ENCODE measurements at regions not wholly inside any gene's neighbourhood (a gene's known extent, or its start where the extent isn't known, plus 50 kb on each side); places are given as distances from the start of the nearest gene placed in this dataset.
"Not testable (repeated sequence)": the region's sequence is repeated elsewhere in the genome, so short reads cannot be mapped to it uniquely, and the experiment has no call there.

- Mint-ChIP-seq H3K4me1 (ENCODE audit: low read depth) (no peaks in the 10 kb centered on the region), H3K9me3 (peaks cover 18% of the 10 kb centered on the region), H3K36me3 (ENCODE audit: low read depth) (no peaks in the 10 kb centered on the region), H3K27ac (no peak overlapping the region), H3K4me3 (no peak overlapping the region), H3K27me3 (no peaks in the 10 kb centered on the region)
These were observed 1656.3 kb upstream of the FLRT2 start for GRCh38 chr14:83873669-83874068.

GRCh38 chr14:83874662-83875061 is 1655.3 kb upstream of the FLRT2 start:
- Mint-ChIP-seq H3K27me3 (no peaks in the 10 kb centered on the region), H3K9me3 (peaks cover 18% of the 10 kb centered on the region), H3K4me3 (no peak overlapping the region), H3K27ac (no peak overlapping the region), H3K4me1 (ENCODE audit: low read depth) (no peaks in the 10 kb centered on the region), H3K36me3 (ENCODE audit: low read depth) (no peaks in the 10 kb centered on the region)

- Mint-ChIP-seq H3K9me3 (peaks cover 28% of the 10 kb centered on the region), H3K36me3 (ENCODE audit: low read depth) (no peaks in the 10 kb centered on the region), H3K4me1 (ENCODE audit: low read depth) (no peaks in the 10 kb centered on the region), H3K4me3 (no peak overlapping the region), H3K27ac (no peak overlapping the region), H3K27me3 (no peaks in the 10 kb centered on the region)
These were observed 1646.2 kb upstream of the FLRT2 start for GRCh38 chr14:83883732-83884131.

- Mint-ChIP-seq H3K9me3 (peaks cover 22% of the 10 kb centered on the region), H3K36me3 (ENCODE audit: low read depth) (no peaks in the 10 kb centered on the region), H3K4me3 (no peak overlapping the region), H3K27ac (no peak overlapping the region), H3K4me1 (ENCODE audit: low read depth) (no peaks in the 10 kb centered on the region), H3K27me3 (no peaks in the 10 kb centered on the region)
These were observed 1644.1 kb upstream of the FLRT2 start for GRCh38 chr14:83885837-83886293.

GRCh38 chr14:83887866-83888265 is 1642.1 kb upstream of the FLRT2 start:
- Mint-ChIP-seq H3K27me3 (no peaks in the 10 kb centered on the region), H3K36me3 (ENCODE audit: low read depth) (no peaks in the 10 kb centered on the region), H3K4me1 (ENCODE audit: low read depth) (no peaks in the 10 kb centered on the region)

GRCh38 chr14:83893447-83893846 is 1636.5 kb upstream of the FLRT2 start:
- H3K9me3 Mint-ChIP-seq = peaks cover 14% of the 10 kb centered on the region
- no peaks in the 10 kb centered on the region for H3K36me3 Mint-ChIP-seq (ENCODE audit: low read depth)
- H3K27ac Mint-ChIP-seq = no peak overlapping the region
- H3K4me3 Mint-ChIP-seq = no peak overlapping the region
- no peaks in the 10 kb centered on the region for H3K27me3 Mint-ChIP-seq
- H3K4me1 Mint-ChIP-seq (ENCODE audit: low read depth) = no peaks in the 10 kb centered on the region

More at GRCh38 chr14:83887866-83888265, 1642.1 kb upstream of the FLRT2 start:
- no peak overlapping the region for H3K27ac Mint-ChIP-seq
- H3K4me3 Mint-ChIP-seq = no peak overlapping the region
- peaks cover 17% of the 10 kb centered on the region for H3K9me3 Mint-ChIP-seq

- Mint-ChIP-seq H3K9me3 (peaks cover 10% of the 10 kb centered on the region), H3K4me1 (ENCODE audit: low read depth) (no peaks in the 10 kb centered on the region), H3K4me3 (no peak overlapping the region)
These were observed 1635.4 kb upstream of the FLRT2 start for GRCh38 chr14:83894568-83894967.

GRCh38 chr14:83898558-83898957 is 1631.4 kb upstream of the FLRT2 start:
- H3K27ac Mint-ChIP-seq; H3K4me1 Mint-ChIP-seq (ENCODE audit: low read depth); H3K27me3 Mint-ChIP-seq; H3K36me3 Mint-ChIP-seq (ENCODE audit: low read depth); H3K4me3 Mint-ChIP-seq; H3K9me3 Mint-ChIP-seq: not testable (repeated sequence)

More at GRCh38 chr14:83894568-83894967, 1635.4 kb upstream of the FLRT2 start:
- H3K36me3 Mint-ChIP-seq (ENCODE audit: low read depth) = no peaks in the 10 kb centered on the region
- no peak overlapping the region for H3K27ac Mint-ChIP-seq
- no peaks in the 10 kb centered on the region for H3K27me3 Mint-ChIP-seq

- H3K27ac Mint-ChIP-seq = no peak overlapping the region
- no peak overlapping the region for H3K4me3 Mint-ChIP-seq
- H3K4me1 Mint-ChIP-seq (ENCODE audit: low read depth) = no peaks in the 10 kb centered on the region
- H3K9me3 Mint-ChIP-seq = peaks cover 4% of the 10 kb centered on the region
- H3K36me3 Mint-ChIP-seq (ENCODE audit: low read depth) = no peaks in the 10 kb centered on the region
- H3K27me3 Mint-ChIP-seq = no peaks in the 10 kb centered on the region
These were observed 1630.2 kb upstream of the FLRT2 start for GRCh38 chr14:83899706-83900105.

- Mint-ChIP-seq H3K4me3 (no peak overlapping the region), H3K36me3 (ENCODE audit: low read depth) (no peaks in the 10 kb centered on the region), H3K27me3 (no peaks in the 10 kb centered on the region), H3K27ac (no peak overlapping the region), H3K4me1 (ENCODE audit: low read depth) (no peaks in the 10 kb centered on the region), H3K9me3 (peaks cover 13% of the 10 kb centered on the region)
These were observed 1624.8 kb upstream of the FLRT2 start for GRCh38 chr14:83905157-83905556.

GRCh38 chr14:83908419-83908818 is 1621.5 kb upstream of the FLRT2 start:
- no peaks in the 10 kb centered on the region for H3K36me3 Mint-ChIP-seq (ENCODE audit: low read depth)
- no peak overlapping the region for H3K4me3 Mint-ChIP-seq
- H3K9me3 Mint-ChIP-seq = peaks cover 13% of the 10 kb centered on the region
- H3K4me1 Mint-ChIP-seq (ENCODE audit: low read depth) = no peaks in the 10 kb centered on the region
- H3K27me3 Mint-ChIP-seq = no peaks in the 10 kb centered on the region
- no peak overlapping the region for H3K27ac Mint-ChIP-seq

- H3K27ac Mint-ChIP-seq = no peak overlapping the region
- no peaks in the 10 kb centered on the region for H3K27me3 Mint-ChIP-seq
- H3K9me3 Mint-ChIP-seq = peaks cover 13% of the 10 kb centered on the region
- H3K36me3 Mint-ChIP-seq (ENCODE audit: low read depth) = no peaks in the 10 kb centered on the region
- no peaks in the 10 kb centered on the region for H3K4me1 Mint-ChIP-seq (ENCODE audit: low read depth)
- H3K4me3 Mint-ChIP-seq = no peak overlapping the region
These were observed 1620.4 kb upstream of the FLRT2 start for GRCh38 chr14:83909507-83909906.

- no peaks in the 10 kb centered on the region for H3K27me3 Mint-ChIP-seq
- H3K4me3 Mint-ChIP-seq = no peak overlapping the region
- no peaks in the 10 kb centered on the region for H3K36me3 Mint-ChIP-seq (ENCODE audit: low read depth)
- H3K4me1 Mint-ChIP-seq (ENCODE audit: low read depth) = no peaks in the 10 kb centered on the region
- H3K9me3 Mint-ChIP-seq = peaks cover 18% of the 10 kb centered on the region
- H3K27ac Mint-ChIP-seq = no peak overlapping the region
These were observed 1617.8 kb upstream of the FLRT2 start for GRCh38 chr14:83912032-83912642.

- Mint-ChIP-seq H3K4me3 (no peak overlapping the region), H3K27ac (no peak overlapping the region), H3K27me3 (no peaks in the 10 kb centered on the region), H3K9me3 (peaks cover 13% of the 10 kb centered on the region), H3K4me1 (ENCODE audit: low read depth) (no peaks in the 10 kb centered on the region), H3K36me3 (ENCODE audit: low read depth) (no peaks in the 10 kb centered on the region)
These were observed 1616.5 kb upstream of the FLRT2 start for GRCh38 chr14:83913476-83913875.

- no peaks in the 10 kb centered on the region for H3K27me3 Mint-ChIP-seq
- no peaks in the 10 kb centered on the region for H3K36me3 Mint-ChIP-seq (ENCODE audit: low read depth)
- H3K4me3 Mint-ChIP-seq = no peak overlapping the region
- no peak overlapping the region for H3K27ac Mint-ChIP-seq
- no peaks in the 10 kb centered on the region for H3K4me1 Mint-ChIP-seq (ENCODE audit: low read depth)
- H3K9me3 Mint-ChIP-seq = peaks cover 14% of the 10 kb centered on the region
These were observed 1611.4 kb upstream of the FLRT2 start for GRCh38 chr14:83918546-83918945.

- H3K4me1 Mint-ChIP-seq (ENCODE audit: low read depth); H3K27me3 Mint-ChIP-seq: not testable (repeated sequence)
- H3K9me3 Mint-ChIP-seq = peaks cover 14% of the 10 kb centered on the region
These were observed 1610.3 kb upstream of the FLRT2 start for GRCh38 chr14:83919675-83920074.

More at GRCh38 chr14:83919675-83920074, 1610.3 kb upstream of the FLRT2 start:
- not testable (repeated sequence) for H3K4me3 Mint-ChIP-seq; H3K27ac Mint-ChIP-seq; H3K36me3 Mint-ChIP-seq (ENCODE audit: low read depth)

Measured in stimulated activated naive CD8-positive, alpha-beta T cell treated with anti-CD3 and anti-CD28 coated beads, Interleukin-15, Interleukin-2, amounts not matched to agents 100 ng/mL and 50 ng/mL, for 24 hours (primary cell).